ENCODE measurements at regions not wholly inside any gene's neighbourhood (a gene's known extent, or its start where the extent isn't known, plus 50 kb on each side); places are given as distances from the start of the nearest gene placed in this dataset.
"Not testable (repeated sequence)": the region's sequence is repeated elsewhere in the genome, so short reads cannot be mapped to it uniquely, and the experiment has no call there.

DNA sequence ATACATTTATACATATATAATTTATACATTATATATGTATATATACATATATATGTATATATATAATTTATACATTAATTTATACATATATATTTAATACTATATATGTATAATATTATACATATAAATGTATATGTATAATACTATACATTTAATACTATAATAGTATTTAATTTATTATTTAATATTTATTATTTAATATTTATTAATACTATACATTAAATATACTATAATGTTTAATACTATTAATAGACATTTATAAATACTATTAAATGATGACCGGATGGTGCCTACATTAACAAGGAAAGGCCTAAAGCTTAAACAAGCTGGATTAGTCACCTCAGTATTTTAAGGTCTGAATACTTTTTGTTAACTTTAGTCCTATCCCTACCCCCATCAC, 145.9 kb upstream of the HTR1E start:
- DNase-seq (ENCODE audit: low read depth, low spot score): no peak
- in situ Hi-C loops (cut with HindIII; ENCODE audit: low sequenced_read_pairs): no loop called here
- H3K4me3 ChIP-seq (ENCODE audit: low read depth, low read length): no peak overlapping the region
- TF ChIP-seq, protein P1, sequence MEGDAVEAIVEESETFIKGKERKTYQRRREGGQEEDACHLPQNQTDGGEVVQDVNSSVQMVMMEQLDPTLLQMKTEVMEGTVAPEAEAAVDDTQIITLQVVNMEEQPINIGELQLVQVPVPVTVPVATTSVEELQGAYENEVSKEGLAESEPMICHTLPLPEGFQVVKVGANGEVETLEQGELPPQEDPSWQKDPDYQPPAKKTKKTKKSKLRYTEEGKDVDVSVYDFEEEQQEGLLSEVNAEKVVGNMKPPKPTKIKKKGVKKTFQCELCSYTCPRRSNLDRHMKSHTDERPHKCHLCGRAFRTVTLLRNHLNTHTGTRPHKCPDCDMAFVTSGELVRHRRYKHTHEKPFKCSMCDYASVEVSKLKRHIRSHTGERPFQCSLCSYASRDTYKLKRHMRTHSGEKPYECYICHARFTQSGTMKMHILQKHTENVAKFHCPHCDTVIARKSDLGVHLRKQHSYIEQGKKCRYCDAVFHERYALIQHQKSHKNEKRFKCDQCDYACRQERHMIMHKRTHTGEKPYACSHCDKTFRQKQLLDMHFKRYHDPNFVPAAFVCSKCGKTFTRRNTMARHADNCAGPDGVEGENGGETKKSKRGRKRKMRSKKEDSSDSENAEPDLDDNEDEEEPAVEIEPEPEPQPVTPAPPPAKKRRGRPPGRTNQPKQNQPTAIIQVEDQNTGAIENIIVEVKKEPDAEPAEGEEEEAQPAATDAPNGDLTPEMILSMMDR (IDR thresholded peaks at IDR 0.05; ENCODE audit: low read depth, low read length): no peak

DNA sequence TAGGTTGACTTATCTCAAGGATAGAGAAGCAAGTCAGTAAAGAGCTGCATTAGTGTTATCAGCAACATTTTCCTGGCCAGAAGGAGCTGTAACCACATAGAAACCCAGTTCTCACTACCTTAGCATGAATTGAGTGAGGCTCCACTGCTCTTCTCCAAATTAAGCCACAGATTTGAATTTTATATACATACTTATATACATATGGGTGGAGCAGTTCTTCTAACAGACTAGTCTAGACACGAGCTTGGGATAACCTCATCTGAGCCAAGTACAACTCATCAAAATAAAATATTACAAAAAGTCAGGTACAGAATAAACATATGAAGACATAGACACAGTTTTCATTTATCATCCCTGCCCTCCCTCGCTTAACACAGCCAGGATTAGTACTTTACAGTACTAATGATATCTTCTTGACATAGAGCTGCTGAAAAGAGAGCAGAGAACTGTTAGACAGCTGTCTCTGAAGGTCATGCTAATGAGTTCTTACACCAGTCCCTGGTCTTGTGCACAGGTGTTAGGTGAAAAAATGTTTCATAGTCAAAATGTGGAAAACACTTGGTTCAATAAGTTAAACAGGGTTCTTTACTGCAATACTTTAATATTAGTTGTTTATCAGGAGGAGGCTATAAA, 147.4 kb upstream of the HTR1E start:
- no peak overlapping the region for H3K4me3 ChIP-seq (ENCODE audit: low read depth, low read length)
- in situ Hi-C loops (cut with HindIII; ENCODE audit: low sequenced_read_pairs): no loop called here
- TF ChIP-seq, protein P1 (IDR thresholded peaks at IDR 0.05; ENCODE audit: low read depth, low read length): no peak
- no peak for DNase-seq (ENCODE audit: low read depth, low spot score)

DNA sequence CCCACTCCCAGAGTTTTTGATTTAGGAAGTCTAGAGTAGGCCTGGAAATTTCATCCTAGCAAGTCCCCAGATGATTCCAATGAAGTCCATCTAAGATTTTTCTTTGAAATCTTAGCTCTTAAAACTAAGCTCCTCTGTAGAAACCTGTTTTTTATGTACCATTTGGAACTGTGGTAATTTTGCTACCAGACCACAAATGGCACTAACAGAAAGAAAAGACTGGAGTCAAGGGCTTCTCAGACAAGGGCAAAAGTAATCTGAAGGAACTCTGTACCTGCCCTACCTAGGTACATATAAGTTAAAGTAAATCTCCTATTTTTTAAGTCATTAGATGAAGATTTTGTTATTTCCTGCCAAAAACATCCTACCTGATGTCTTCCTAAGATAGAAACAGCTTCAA, 155.0 kb upstream of the HTR1E start:
- in situ Hi-C loops (cut with HindIII; ENCODE audit: low sequenced_read_pairs): no loop called here
- H3K4me3 ChIP-seq (ENCODE audit: low read depth, low read length): no peak overlapping the region
- DNase-seq (ENCODE audit: low read depth, low spot score): no peak
- TF ChIP-seq, protein P1 (IDR thresholded peaks at IDR 0.05; ENCODE audit: low read depth, low read length): no peak

DNA sequence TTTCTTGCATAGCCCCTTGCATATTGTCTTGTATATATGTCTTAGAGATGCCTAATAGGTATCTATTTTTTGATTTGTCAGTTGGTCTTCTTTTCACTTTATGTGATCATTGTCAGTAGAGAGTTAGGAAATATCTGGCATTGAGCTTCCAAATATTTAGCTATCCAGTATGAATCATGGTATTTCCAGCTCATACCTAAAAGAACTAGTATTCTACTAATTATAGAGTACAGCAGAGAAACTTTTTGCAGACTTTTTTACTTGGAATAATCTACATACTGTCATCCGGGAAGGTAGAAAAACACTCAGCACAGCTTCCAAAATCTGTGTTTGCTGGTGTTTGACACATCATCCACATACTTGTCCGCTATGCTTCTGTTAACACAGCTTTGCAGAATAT, 156.4 kb upstream of the HTR1E start:
- in situ Hi-C loops (cut with HindIII; ENCODE audit: low sequenced_read_pairs): no loop called here
- no peak overlapping the region for H3K4me3 ChIP-seq (ENCODE audit: low read depth, low read length)
- TF ChIP-seq, protein P1 (IDR thresholded peaks at IDR 0.05; ENCODE audit: low read depth, low read length): no peak
- DNase-seq (ENCODE audit: low read depth, low spot score): no peak

DNA sequence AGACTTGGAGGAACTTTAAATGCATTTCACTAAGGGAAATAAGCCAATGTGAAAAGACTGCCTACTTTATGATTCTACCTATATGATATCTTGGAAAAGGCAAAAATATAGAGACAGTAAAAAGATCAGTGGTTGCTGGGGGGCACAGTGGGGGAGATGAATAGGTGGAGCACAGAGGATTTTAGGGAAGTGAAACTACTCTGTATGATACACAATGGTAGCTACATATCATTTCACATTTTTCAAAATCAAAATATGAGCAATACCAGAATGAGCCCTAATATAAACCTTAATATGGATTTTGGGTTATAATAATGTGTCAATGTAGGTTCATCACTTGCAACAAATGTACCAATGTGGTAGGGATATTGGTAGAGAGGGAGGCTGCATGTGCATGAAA, 161.4 kb upstream of the HTR1E start:
- TF ChIP-seq, protein P1 (IDR thresholded peaks at IDR 0.05; ENCODE audit: low read depth, low read length): no peak
- H3K4me3 ChIP-seq (ENCODE audit: low read depth, low read length): no peak overlapping the region
- in situ Hi-C loops (cut with HindIII; ENCODE audit: low sequenced_read_pairs): no loop called here
- no peak for DNase-seq (ENCODE audit: low read depth, low spot score)

DNA sequence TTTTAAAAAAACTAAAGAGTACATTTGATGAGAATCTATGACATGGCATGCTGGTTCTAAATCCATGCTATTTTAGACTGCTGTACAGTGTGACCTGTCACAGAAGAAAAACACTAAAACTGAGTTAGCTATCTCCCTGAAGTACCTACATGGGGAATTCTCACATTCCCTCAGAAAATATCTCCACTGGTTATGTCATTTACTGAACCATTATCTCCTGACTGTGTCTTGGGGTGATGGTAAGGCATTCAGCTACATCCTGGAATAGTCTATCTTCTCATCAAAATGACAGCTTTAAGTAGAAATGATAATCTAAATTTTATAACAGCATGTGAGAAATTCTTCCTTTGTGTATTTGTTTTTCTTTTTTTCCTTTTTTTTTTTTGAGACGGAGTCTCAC, 172.1 kb upstream of the HTR1E start:
- TF ChIP-seq, protein P1 (IDR thresholded peaks at IDR 0.05; ENCODE audit: low read depth, low read length): no peak

DNA sequence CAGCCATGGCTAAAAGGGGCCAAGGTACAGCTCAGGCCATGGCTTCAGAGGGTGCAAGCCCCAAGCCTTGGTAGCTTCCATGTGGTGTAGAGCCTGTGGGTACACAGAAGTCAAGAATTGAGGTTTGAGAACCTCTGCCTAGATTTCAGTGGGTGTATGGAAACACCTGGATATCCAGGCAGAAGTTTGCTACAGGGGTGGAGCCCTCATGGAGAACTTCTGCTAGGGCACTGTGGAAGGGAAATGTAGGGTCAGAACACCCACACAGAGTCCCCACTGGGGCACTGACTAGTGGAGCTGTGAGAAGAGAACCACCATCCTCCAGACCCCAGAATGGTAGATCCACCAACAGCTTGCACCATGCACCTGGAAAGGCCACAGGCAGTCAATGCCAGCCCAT, 177.4 kb upstream of the HTR1E start:
- in situ Hi-C loops (cut with HindIII; ENCODE audit: low sequenced_read_pairs); DNase-seq (ENCODE audit: low read depth, low spot score): not testable (repeated sequence)

More for the DNA sequence above, 172.1 kb upstream of the HTR1E start:
- in situ Hi-C loops (cut with HindIII; ENCODE audit: low sequenced_read_pairs): no loop called here
- no peak for DNase-seq (ENCODE audit: low read depth, low spot score)
- no peak overlapping the region for H3K4me3 ChIP-seq (ENCODE audit: low read depth, low read length)

More for the DNA sequence above, 177.4 kb upstream of the HTR1E start:
- H3K4me3 ChIP-seq (ENCODE audit: low read depth, low read length): not testable (repeated sequence)
